ENCODE measurements at regions not wholly inside any gene's neighbourhood (a gene's known extent, or its start where the extent isn't known, plus 50 kb on each side); places are given as distances from the start of the nearest gene placed in this dataset.

DNA sequence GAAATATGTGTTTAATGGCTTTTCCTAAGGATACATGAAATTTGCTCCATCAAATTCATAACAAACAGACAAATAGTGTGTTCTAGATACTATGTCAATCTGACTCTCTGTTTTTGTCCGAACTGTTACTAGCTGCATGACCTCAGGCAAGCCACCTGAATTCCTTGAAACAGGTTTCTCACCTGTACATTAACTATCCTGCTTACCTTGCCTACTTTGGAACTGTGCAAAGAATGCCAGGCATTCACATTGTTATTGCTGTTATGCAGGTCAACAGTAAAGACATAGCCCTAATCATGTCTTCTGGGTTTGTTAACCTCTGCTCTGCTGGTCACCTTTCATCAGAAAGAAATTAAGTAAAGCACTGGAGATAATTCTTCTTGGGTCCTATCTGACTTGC lies 1283.9 kb upstream of the CELF2 start:
- H3K4me3 ChIP-seq (ENCODE audit: low read depth, low read length), result no peak overlapping the region

DNA sequence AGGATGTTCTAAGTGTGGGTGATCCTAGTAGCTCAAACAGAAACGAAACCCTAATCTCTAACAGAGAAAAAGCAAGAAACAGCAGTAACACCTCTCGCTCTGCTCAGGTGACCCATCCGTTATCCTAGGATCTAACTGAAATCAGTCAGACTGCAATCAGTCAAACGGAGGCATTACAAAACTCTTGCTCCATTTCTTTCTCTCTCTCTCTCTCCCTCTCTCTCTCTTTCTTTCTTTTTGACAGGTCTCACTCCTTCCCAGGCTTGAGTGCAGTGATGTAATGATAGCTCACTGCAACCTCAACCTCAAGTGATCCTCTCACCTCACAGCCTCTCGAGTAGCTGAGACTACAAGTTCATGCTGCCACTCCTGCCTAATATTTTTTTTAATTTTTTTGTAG lies 1283.5 kb upstream of the CELF2 start:
- no peak overlapping the region for H3K4me3 ChIP-seq (ENCODE audit: low read depth, low read length)
- no peaks in the 10 kb centered on the region for H3K36me3 ChIP-seq (ENCODE audit: control insufficient read depth, insufficient read depth, low read length)
- H3K27me3 ChIP-seq (ENCODE audit: control insufficient read depth, insufficient read depth, low read length), result no peaks in the 10 kb centered on the region
- DNase-seq (ENCODE audit: low read depth), result no peak
- TF ChIP-seq, protein P1, sequence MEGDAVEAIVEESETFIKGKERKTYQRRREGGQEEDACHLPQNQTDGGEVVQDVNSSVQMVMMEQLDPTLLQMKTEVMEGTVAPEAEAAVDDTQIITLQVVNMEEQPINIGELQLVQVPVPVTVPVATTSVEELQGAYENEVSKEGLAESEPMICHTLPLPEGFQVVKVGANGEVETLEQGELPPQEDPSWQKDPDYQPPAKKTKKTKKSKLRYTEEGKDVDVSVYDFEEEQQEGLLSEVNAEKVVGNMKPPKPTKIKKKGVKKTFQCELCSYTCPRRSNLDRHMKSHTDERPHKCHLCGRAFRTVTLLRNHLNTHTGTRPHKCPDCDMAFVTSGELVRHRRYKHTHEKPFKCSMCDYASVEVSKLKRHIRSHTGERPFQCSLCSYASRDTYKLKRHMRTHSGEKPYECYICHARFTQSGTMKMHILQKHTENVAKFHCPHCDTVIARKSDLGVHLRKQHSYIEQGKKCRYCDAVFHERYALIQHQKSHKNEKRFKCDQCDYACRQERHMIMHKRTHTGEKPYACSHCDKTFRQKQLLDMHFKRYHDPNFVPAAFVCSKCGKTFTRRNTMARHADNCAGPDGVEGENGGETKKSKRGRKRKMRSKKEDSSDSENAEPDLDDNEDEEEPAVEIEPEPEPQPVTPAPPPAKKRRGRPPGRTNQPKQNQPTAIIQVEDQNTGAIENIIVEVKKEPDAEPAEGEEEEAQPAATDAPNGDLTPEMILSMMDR (IDR thresholded peaks at IDR 0.05; ENCODE audit: insufficient read depth, low read length, poor library complexity, severe bottlenecking), result no peak

More for the DNA sequence above, 1283.9 kb upstream of the CELF2 start:
- TF ChIP-seq, protein P1 (IDR thresholded peaks at IDR 0.05; ENCODE audit: insufficient read depth, low read length, poor library complexity, severe bottlenecking), result no peak
- no peak for DNase-seq (ENCODE audit: low read depth)
- no peaks in the 10 kb centered on the region for H3K27me3 ChIP-seq (ENCODE audit: control insufficient read depth, insufficient read depth, low read length)
- H3K36me3 ChIP-seq (ENCODE audit: control insufficient read depth, insufficient read depth, low read length), result no peaks in the 10 kb centered on the region

DNA sequence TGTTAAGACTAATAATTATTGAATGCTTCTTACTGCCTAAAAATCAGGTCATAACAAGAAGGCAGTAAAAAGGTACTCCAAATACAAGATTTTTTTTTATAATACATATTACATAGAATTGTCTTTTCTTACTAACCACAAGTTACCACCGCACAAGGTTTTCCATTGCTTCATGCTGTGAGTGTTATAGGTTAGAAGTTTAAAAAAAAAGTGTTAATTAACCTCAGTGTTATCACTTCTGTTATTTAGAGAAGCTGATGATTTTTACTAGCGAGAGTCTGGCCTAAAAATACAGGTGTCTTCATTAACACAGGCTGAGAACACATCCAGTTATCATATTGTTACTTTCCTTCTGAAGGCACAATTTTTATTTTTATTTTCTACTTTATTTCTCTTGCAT lies 1281.9 kb upstream of the CELF2 start:
- TF ChIP-seq, protein P1 (IDR thresholded peaks at IDR 0.05; ENCODE audit: insufficient read depth, low read length, poor library complexity, severe bottlenecking), result no peak
- no peaks in the 10 kb centered on the region for H3K27me3 ChIP-seq (ENCODE audit: control insufficient read depth, insufficient read depth, low read length)
- no peak overlapping the region for H3K4me3 ChIP-seq (ENCODE audit: low read depth, low read length)

DNA sequence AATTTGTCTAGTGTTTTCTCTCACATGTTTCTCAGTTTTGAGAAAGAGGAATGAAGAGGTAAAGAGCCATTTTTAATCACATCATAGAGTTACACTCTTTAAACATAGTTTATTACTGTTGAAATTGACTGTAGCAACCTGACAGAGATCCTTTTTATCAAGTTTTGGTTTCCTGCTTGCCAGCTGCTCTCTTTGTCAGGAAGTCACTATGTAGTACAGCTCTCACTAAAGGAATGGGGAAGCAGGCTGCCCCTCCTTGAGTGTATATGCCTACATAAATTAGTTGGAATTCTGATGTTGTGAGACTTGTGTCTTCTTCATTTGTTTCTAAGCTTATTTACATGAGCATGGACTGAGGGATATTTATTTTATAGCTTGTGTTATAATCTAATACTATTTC lies 1274.0 kb upstream of the CELF2 start:
- DNase-seq (ENCODE audit: low read depth), result no peak
- no peaks in the 10 kb centered on the region for H3K27me3 ChIP-seq (ENCODE audit: control insufficient read depth, insufficient read depth, low read length)
- H3K4me3 ChIP-seq (ENCODE audit: low read depth, low read length), result no peak overlapping the region
- TF ChIP-seq, protein P1 (IDR thresholded peaks at IDR 0.05; ENCODE audit: insufficient read depth, low read length, poor library complexity, severe bottlenecking), result no peak
- H3K36me3 ChIP-seq (ENCODE audit: control insufficient read depth, insufficient read depth, low read length), result no peaks in the 10 kb centered on the region

More for the DNA sequence above, 1281.9 kb upstream of the CELF2 start:
- DNase-seq (ENCODE audit: low read depth), result no peak
- H3K36me3 ChIP-seq (ENCODE audit: control insufficient read depth, insufficient read depth, low read length), result no peaks in the 10 kb centered on the region

DNA sequence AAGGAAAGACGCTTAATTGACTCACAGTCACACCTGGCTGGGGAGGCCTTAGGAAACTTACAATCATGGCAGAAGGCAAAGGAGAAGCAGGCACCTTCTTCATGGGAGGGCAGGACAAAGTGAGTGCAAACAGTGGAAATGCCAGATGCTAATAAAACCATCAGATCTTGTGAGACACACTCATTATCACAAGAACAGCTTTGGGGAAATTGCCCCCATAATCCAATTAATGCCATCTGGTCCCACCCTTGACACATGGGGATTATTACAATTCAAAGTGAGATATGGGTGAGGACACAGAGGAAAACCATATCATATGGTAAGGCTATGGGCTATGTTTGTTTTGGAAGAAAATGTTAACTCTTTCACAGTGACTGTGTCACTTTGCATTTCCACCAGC lies 1272.5 kb upstream of the CELF2 start:
- TF ChIP-seq, protein P1 (IDR thresholded peaks at IDR 0.05; ENCODE audit: insufficient read depth, low read length, poor library complexity, severe bottlenecking), result no peak
- no peak overlapping the region for H3K4me3 ChIP-seq (ENCODE audit: low read depth, low read length)
- H3K27me3 ChIP-seq (ENCODE audit: control insufficient read depth, insufficient read depth, low read length), result no peaks in the 10 kb centered on the region
- DNase-seq (ENCODE audit: low read depth), result no peak
- no peaks in the 10 kb centered on the region for H3K36me3 ChIP-seq (ENCODE audit: control insufficient read depth, insufficient read depth, low read length)

DNA sequence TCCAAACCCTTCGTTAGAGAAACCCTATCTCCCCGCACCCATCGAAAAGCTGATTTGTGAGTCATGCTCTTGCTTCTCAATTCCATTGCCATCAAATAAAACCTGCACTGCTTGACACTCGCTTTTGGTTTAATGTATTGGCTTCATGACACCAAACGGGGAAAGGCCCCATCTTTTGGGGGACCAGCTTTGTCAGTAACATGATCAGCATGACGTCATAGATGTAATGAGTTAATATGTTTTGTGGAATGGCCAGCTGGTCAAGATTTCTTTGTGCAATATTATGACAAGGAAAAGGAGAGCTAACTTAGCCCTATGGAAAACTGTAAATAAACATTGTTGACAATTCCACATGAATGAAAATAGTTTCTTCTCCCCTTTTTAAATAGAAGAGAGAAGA lies 1260.5 kb upstream of the CELF2 start:
- H3K27me3 ChIP-seq (ENCODE audit: control insufficient read depth, insufficient read depth, low read length), result no peaks in the 10 kb centered on the region
- TF ChIP-seq, protein P1 (IDR thresholded peaks at IDR 0.05; ENCODE audit: insufficient read depth, low read length, poor library complexity, severe bottlenecking), result no peak
- DNase-seq (ENCODE audit: low read depth), result no peak
- no peaks in the 10 kb centered on the region for H3K36me3 ChIP-seq (ENCODE audit: control insufficient read depth, insufficient read depth, low read length)
- H3K4me3 ChIP-seq (ENCODE audit: low read depth, low read length), result no peak overlapping the region

Data from kidney epithelial cell (primary cell).